HG02981 (cell line): ENCODE measurements at regions not wholly inside any gene's neighbourhood (a gene's known extent, or its start where the extent isn't known, plus 50 kb on each side); places are given as distances from the start of the nearest gene placed in this dataset.

Source experiments
- ATAC-seq: cut with Tn5 transposase; IDR thresholded peaks from one replicate; pipeline ENCODE4 v1.9.1; 2021; ENCODE audit warnings: mild to moderate bottlenecking, moderate library complexity; ENCODE audit not compliant: unreplicated experiment

GRCh38 chr9:90308691-90309090, 333.9 kb downstream of the DIRAS2 start:
- ATAC-seq: no peak

- ATAC-seq: no peak
These were observed 332.7 kb downstream of the DIRAS2 start for GRCh38 chr9:90309809-90310520.

- ATAC-seq: no peak
These were observed 332.1 kb downstream of the DIRAS2 start for GRCh38 chr9:90310521-90310876.

- no peak for ATAC-seq
These were observed 330.8 kb downstream of the DIRAS2 start for GRCh38 chr9:90311811-90312210.

- no peak for ATAC-seq
These were observed 320.3 kb downstream of the DIRAS2 start for GRCh38 chr9:90322296-90322695.

GRCh38 chr9:90325913-90326653, 316.5 kb downstream of the DIRAS2 start:
- ATAC-seq: no peak

- ATAC-seq: no peak
These were observed 312.4 kb downstream of the DIRAS2 start for GRCh38 chr9:90330231-90330630.

- no peak for ATAC-seq
These were observed 310.6 kb downstream of the DIRAS2 start for GRCh38 chr9:90331826-90332575.

- no peak for ATAC-seq
These were observed 309.4 kb downstream of the DIRAS2 start for GRCh38 chr9:90333226-90333625.

- ATAC-seq: no peak
These were observed 302.2 kb downstream of the DIRAS2 start for GRCh38 chr9:90340421-90340820.

GRCh38 chr9:90342607-90343006, 300.0 kb downstream of the DIRAS2 start:
- no peak for ATAC-seq

- ATAC-seq: no peak
These were observed 299.3 kb downstream of the DIRAS2 start for GRCh38 chr9:90343366-90343765.

GRCh38 chr9:90343991-90344390, 298.6 kb downstream of the DIRAS2 start:
- no peak for ATAC-seq

- ATAC-seq: no peak
These were observed 277.0 kb downstream of the DIRAS2 start for GRCh38 chr9:90365666-90366065.

GRCh38 chr9:90368241-90368640, 274.4 kb downstream of the DIRAS2 start:
- no peak for ATAC-seq

- ATAC-seq: no peak
These were observed 273.7 kb downstream of the DIRAS2 start for GRCh38 chr9:90368928-90369327.

- no peak for ATAC-seq
These were observed 262.9 kb downstream of the DIRAS2 start for GRCh38 chr9:90379771-90380170.

GRCh38 chr9:90385146-90385545, 257.5 kb downstream of the DIRAS2 start:
- ATAC-seq: no peak

GRCh38 chr9:90393365-90394152, 249.1 kb downstream of the DIRAS2 start:
- ATAC-seq: no peak

GRCh38 chr9:90394871-90395270, 247.8 kb downstream of the DIRAS2 start:
- ATAC-seq: no peak

GRCh38 chr9:90400091-90400490, 242.5 kb downstream of the DIRAS2 start:
- ATAC-seq: no peak
